NCI-H146 treated with DMSO at 0.1 percent for 48 hours (cell line): ENCODE measurements at regions not wholly inside any gene's neighbourhood (a gene's known extent, or its start where the extent isn't known, plus 50 kb on each side); places are given as distances from the start of the nearest gene placed in this dataset.
A peak's percentile ranks its signal among the peaks of the same experiment; 100 is the strongest.

ENCODE experiments used
- DNase-seq: peaks from one replicate; lab custom pipeline; 2025; ENCODE audit not compliant: unreplicated experiment; lab: John Stamatoyannopoulos, UW

DNA sequence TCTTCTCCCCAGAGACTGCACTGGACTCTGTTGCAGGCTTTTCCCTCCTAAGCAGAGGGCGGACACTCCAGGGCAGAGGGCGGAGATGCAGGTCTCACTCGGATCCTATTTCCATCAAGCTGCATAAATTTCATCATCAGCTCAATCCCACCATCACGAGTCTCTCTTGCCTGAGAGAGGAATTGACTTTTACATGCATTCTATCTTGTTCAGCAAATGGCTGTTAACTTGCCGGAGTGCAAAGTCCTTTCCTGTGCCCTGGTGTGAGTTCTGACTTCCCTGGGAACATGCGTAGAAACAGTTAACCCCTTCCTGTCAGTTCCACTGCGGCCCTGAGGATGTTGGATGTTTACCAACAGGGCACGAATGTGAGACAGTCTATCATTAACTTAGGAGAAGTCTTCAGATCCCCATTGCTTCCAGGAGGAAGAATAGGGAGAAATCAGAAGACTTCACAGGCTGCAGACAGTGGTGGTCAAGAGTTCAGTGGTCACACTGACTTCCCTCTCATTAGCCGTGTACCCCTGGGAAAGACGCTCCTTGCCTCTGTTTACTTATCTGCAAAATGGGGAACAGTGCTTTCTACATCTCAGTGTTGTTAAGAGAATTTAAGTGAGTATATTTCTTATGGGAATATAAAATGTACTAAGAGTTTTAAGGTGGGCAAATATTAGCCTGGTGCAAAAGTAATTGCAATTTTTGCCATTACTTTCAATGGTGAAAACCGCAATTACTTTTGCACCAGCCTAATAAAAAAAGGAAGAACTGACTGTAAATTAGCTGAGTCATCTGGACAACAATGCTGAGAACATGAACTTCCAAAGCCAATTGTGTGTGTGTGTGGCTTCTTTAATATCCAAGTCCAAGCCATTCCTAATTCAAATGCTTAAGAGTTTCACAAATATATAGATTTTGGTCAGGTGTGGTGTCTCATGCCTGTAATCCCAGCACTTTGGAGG lies 248.0 kb downstream of the DRD1 start:
- peak; percentile 9 for DNase-seq

DNA sequence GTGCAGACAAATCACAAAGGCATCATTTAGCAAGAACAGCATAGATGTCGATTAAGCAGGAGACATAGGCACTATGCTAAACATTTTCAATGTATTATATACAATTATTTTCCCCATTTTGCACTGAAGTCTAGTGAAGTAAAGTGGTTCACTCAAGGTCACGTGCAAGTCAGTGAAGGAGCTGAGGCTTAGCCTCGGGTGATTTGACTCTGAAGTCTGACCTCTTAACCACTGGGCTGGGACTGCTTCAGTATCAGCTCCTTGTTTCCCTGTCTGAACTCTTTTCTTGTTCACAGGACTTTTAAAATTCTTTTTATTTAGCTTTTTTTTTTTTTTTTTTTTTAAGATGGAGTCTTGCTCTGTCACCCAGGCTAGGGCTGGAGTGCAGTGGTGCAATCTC lies 262.7 kb downstream of the DRD1 start:
- no peak for DNase-seq

DNA sequence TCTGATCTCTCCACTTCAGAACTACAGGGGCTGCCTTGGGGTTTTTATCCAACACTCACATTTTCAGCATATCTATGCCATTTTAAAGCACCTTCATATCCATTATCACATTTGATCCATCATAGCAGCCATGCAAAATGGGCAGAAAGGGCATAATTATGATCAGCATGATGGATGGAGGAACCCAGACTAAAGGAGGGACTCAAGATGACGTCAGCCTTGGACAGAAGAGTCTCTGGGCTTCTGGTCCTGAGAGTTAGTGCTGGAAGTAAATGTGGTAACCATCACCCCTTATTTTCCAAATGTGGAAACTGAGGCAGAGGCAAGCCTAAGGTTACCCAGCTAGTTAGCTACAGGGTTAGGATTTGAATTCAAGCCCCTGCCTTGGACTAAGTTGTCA lies 273.1 kb downstream of the DRD1 start:
- DNase-seq, result no peak

DNA sequence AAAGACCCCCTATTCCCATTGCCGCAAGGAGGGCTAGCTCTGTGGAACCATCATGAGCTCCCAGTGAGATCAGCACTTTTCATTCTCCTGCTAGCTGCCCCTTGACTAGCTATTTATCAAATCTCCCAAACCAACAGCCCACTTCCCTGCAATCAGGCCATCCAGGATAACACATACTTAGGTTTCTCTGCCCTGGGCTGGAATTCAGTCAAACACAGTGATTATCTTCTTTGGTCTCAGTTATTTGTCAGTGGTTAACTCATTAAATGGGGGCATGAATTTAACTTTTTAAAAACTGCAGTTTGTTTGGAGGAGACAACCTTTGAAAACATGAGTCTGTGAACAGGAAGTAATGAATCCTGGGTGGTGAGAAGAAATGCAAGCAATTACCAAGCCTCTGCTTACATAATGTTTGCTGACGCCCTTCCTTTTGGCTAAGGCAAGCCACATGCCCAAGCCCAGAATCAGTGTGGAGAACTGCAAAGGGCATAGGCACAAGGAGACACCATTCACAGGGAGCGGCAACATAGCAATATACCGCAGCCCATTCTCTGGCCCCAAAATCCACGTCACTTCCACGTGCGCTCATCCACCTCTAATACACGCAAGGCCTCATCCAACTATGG lies 275.0 kb downstream of the DRD1 start:
- DNase-seq, result no peak

DNA sequence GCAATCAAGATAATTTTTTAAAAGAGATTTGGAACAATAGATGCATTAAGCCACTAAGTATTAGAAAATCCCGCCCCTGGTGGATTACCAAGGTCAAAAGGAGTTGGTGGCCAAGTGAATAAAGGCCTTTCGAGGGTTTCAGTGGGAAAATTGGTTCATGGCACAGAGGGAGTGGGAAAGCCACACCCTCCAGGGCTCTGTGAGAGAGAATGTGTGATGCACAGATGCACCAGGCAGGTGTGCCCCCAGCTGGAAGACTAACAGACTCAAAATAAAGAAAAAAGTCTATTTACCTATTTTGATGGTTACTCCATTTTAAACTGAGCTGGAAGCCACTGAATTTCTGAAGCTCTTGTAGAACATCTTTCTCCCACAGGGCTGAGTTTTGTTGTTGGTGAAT lies 278.0 kb downstream of the DRD1 start:
- DNase-seq, result no peak

DNA sequence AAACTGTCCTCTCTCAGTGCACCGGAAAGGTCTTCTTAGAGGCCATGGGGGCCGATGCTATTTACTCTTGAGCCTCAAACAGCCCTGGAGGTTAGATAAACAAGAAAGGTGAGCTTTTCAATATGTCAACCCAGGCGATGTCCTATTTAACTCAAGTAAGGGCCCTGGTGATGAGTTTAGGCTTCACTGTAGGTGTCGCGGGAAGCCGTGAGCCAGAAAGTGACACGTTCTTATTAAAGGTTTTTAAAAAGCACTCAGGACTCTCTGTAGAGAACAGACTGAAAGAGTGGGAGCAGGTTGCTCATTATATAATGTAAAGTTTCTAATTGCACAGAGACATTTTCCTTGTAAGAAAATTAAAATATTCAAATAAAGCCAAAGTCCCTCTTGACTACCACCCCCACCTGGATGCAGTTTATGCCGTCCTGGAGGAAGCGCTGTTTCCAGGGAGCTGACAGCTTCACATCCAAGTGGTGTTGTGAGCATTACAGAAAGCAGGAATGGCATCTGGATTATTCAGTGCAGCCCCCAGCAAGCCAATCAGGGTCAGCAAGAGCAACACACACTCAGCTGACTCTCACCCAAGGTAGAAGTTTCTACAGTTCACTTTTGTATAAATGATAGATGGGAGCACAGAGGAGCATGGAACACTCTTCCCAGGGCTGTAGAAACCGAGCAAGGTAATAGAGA lies 280.3 kb downstream of the DRD1 start:
- no peak for DNase-seq

DNA sequence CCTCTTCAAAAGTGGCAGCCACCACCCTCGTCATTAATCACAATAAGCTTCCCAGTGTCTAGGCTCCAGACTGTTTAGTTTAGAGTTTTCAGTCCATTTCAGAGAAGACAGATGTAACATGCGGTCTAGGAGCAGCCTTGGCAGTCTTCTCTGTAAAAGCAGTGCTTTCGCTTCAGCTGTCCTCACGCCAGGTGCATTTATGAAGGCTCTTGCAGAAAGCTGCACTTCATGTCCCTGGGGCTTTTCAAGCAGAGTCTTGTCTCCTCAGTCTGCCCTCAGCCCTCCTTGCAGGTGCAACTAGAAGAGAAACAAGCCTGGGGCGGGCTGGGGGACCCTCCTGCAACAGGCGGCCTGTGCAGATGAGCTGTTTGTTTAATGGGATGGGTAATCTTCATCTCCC lies 281.9 kb downstream of the DRD1 start:
- DNase-seq, result no peak

DNA sequence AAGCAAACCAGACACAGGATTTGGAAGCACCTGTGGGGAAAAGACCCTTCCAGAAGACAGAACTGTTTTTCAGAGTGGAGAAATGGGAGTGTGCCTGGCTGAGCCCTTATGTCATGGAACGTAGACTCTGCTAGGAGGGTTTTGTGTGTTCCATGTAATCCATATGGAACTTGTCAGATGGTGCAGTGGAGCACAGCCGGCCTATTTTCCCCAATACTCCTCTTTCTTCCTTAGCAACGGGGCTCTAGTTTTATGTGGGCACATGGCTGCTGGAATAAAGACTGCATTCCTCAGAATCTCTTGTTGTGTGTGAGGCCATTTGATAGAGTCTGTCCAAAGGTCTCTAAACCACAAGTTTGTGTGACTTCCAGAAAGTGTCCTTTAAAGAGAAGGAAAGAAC lies 284.0 kb downstream of the DRD1 start:
- DNase-seq, result no peak

DNA sequence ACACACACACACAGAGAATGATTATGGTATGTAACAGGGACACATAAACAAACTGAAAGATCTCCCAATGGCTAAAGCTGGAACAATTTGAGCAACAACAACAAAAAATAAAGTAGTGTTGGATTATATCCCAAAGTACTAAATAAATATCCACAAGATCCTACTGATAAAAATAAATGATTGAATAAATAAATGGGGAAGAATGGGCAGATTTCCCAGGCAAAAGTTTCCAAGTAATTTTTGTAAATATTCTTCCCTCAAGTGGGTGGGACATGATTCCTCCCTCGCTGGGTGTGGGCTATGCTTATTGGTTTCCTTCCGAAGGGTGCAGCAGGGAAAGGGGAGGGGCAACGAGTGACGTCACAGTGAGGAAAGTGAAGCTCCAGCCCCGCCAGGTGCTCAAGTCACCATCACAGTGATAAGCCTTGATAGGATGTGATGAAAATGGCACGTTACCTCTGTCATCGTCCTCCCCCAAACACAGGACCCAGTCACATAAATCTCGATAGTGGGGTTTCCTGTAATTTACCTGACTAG lies 295.3 kb downstream of the DRD1 start:
- DNase-seq, result no peak

DNA sequence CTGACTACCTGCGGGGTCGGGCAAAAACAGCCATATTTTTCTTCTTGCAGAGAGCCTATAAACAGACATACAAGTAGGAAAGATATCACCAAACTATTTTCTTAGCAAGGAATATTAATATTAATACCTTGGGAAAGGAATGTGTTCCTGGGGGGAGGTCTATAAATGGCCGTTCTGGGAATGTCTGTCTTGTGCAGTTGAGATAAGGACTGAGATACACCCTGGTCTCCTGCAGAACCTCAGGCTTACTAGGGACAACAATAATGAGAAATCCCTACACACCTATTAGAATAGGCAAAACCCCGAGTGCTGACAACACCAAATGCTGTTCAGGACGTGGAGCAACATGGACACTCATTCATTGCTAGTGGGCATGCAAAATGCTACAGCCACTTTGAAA lies 297.2 kb downstream of the DRD1 start:
- no peak for DNase-seq

DNA sequence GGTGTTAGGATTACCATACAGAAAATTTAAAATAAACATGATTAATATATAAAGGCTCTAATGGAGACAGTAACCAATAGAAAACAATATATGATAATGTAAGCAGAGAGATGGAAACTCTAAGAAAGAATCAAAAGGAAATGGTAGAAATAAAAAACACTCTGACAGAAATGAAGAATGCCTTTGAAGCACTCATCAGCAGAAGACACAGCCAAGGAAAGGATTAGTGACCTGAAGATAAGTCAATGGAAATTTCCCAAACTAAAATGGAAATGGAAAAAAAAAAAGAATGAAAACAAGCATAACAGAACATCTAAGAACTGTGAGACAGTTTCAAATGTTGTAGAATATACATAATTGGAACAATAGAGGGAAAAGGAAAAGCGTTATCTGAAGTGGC lies 302.6 kb downstream of the DRD1 start:
- no peak for DNase-seq

DNA sequence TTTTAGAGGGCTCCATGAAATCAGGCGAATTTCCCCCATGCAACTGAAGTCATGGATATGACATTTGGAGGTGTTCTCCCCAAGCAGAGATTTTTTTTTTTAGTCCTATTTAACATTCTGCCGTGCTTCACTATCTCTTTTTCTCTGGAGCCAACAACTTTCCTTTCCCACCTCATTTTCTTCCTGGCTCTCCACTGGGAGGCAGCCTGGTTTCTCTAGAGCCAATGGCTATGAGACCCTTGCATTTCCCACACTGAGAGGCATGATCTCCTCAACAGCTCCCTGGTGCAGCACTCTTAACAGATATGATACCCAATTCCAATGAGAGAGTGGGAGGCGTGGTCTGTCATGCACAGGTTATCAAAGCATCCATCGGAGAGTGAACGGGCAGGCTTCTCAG lies 310.8 kb downstream of the DRD1 start:
- no peak for DNase-seq

DNA sequence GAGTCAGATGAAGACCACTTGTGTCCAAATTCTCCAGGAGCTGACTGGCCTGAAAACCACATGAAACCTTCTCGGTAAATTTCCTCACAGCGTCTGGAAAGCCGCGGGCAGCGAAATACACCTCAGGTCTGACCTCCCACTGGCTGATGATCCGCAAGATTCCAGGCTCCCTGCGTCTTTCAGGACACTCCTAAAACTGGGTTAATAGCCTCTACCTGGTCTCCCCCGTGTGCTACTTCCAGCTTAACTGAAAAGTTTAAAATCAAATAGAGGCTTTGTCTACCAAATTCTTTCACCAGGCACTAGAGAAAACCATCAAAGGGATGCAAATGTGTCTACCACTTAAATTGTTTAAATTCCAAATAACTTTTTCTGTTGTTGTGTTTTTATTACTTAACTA lies 312.6 kb downstream of the DRD1 start:
- no peak for DNase-seq

DNA sequence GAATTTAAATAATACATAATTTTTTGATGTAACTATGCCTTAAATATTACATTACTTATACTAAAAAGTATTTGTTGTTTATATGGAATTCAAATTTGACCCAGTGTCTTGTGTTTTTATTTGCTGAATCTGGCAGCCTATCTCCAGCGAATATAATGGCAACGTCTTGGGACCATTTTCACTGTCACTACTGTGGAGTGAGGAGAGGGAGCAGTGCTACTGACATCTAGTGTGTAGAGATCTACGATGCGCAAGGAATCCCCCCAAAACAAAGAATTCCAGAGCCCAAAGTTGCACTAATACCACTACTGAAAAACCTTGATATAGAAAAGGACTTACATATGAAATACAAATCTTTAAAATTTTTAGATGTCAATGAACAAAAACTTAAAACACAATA lies 314.4 kb downstream of the DRD1 start:
- DNase-seq, result no peak

DNA sequence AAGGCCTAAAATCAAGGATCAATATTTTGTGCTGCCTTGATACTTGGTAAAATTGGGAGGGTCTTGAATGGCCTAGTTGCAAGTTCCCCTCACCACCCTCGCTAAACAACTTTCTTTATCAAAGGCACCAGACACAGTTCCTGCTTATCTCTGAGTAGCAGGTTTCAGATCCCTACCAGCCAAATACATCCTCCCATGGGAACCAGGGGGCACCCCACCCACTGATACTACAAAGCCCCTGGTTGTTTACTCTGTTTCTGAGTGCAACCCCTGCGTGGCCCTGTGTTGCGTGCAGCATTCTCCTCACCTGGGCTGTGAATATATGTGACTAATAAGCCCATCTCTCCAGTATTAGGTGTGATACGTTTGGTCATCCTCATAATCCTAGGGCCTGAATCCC lies 314.9 kb downstream of the DRD1 start:
- DNase-seq, result no peak

DNA sequence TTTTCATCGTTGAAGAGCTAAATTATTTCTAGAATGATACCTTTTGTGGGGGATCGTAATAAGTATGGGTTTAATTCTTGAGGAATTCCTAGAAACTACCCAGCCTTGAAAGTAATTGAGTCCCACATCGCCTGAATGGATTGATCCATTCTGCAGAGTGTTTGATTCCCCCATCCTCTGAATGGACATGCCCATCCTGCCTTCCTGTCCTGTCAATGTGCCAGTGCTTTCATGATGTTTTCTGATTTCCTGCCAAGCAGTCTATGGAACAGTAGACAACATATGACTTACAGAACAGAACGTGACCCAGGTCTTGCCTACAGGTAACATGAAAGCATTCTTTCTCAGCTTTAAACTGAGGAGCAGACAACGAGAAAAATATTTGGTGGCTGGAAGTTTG lies 319.2 kb downstream of the DRD1 start:
- no peak for DNase-seq

DNA sequence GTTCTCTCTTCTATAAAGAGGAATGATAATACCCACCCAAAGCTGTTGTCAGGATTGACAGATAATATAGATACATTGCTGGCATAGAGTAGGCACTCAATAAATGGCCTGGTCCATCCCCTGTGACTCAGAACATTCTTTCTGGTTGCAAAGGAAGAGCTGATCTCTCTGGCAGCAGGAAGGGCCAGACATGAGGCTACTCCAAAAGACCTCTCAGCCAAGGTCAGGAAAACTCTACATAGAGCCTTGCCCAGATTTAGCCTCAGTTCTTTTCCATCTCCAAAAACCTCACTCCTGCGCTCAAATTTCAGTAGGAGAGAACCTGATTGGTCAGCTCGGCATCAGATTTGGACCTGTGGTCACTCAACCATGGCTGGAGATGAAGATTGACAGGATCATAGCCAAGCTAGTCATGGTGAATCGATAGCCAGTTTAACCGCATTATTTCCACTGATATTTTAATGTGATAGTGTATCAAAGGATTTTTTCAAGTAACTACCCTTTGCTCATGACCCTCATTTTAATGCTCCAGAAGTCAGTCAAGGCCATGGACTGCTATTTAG lies 319.6 kb downstream of the DRD1 start:
- DNase-seq, result no peak

DNA sequence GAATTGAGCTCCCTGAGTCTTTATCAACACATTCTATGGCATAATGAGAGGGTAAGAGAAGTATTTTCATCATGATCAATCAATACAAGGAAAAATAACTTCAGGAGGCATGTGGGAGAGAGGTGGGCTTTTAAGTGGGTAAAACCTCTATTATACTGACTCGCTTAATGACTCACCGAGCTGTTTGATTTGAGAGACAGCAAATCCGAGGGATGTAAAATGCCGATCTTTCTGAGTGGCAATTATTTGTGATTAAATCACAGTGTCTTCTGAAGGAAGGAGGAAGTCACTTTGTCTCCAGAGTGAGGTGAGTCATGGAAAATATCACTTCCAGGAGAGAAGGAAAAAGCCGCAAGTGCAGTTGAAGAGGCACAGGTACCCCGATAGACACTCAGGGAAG lies 320.4 kb downstream of the DRD1 start:
- no peak for DNase-seq

DNA sequence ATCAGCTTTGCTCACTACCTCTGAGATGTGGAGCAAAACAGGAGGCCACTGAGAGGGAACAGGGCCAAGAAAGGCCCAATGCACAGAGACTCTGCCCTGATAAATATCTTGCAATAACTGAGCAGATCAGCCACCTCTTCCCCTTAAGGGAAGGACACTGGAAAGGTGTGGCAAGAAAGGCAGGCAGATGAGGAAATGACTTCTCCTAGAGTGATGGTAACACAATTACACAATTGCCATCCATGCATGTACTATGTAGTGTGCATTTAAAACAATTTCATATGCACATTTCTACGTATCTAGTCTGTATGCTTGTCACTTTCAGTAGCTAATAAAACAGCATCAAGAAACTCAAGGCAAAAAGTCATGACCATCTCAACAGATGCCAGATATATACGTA lies 322.5 kb downstream of the DRD1 start:
- no peak for DNase-seq

DNA sequence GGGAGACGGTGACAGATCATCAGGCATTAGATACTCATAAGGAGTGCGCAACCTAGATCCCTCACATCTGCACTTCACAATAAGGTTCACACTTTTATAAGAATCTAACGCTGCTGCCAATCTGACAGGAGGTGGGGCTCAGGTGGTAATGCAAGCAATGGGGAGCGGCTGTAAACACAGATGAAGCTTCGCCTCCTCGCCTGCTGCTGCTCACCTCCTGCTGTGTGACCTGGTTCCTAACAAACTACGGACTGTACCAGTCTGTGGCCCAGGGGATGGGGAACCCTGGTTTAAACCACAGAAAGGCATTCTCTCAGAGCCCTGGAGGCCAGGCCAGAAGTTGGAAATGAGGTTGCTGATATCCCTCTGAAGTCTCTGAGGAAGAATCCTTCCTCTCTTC lies 323.6 kb downstream of the DRD1 start:
- no peak for DNase-seq

DNA sequence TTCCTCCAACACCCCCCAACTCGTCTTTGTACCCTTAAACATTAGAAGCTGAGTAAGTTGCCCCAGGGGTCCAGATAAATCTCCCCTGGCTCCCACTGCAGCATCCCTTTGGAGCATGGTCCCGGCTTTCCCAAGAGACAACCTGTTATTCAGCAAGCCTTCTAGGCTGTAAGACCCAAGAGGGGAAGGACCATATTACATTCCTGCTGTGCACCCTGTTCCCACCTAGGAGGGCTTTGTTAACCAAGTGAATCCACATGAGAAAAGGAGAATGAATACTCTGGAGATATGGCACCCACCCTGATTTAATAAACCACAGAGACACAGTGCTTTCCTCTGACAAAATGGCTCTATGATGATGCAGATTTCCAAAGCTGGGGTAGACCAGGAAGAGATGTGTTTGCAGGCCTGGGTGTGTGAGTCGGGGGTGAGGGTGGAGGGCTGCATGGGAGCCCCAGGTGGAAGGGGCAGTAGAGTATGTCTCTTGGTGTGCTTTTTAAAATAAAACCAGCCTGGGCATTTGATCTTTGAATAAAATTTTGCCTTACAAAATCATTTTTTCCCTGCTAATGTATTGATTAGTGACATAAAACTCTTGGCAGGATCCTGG lies 325.2 kb downstream of the DRD1 start:
- no peak for DNase-seq
